HG02885 (cell line): ENCODE measurements at regions not wholly inside any gene's neighbourhood (a gene's known extent, or its start where the extent isn't known, plus 50 kb on each side); places are given as distances from the start of the nearest gene placed in this dataset.

Source experiments
- ATAC-seq: cut with Tn5 transposase; IDR thresholded peaks from one replicate; pipeline ENCODE4 v1.9.1; 2021; ENCODE audit warnings: mild to moderate bottlenecking; ENCODE audit not compliant: unreplicated experiment, poor library complexity

DNA sequence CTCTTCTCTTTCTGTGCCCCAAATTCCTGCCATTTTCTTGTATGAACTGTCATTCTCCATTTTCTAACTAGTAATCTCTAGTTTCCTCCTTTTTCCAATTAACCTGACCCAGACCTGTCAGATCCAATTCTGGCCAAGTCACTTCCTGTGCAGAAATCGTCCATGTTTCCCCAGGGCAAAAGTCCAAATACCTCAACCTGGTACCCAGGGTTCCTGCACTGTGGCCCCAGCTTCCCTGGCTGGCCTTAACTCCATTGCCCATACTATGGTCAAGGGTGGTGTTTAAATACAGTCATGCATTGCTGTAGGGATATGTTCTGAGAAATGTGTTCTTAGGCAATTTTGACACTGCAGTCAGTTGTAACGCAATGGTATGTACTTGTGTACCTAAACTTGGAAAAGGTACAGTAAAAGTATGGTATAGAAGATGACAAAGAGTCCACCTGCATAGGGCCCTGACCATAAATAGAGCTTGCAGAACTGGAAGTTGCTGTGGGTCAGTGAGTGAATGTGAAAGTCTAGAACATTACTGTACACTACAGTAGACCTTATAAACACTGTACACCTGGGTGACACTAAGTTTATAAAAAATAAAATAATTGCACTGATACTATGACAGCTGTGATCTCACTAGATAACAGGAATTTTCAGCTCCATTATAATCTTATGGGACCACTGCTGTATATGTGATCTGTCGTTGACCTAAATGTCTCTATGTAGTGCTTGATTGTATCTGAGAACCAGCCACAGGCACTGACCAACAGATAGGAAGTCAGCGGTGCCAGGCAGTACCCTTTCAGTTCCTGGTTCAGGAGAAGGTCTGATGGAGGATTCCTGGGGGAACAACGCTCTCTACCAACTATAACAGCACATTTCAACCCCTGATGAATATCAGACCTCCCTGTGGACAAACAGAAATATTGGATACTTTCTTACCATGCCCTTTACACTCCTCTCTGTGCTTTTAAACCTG lies 336.1 kb upstream of the PROK2 start:
- ATAC-seq: peak; percentile 93

- ATAC-seq: no peak
Observed at GRCh38 chr3:72120039-72120438, 335.1 kb upstream of the PROK2 start.

DNA sequence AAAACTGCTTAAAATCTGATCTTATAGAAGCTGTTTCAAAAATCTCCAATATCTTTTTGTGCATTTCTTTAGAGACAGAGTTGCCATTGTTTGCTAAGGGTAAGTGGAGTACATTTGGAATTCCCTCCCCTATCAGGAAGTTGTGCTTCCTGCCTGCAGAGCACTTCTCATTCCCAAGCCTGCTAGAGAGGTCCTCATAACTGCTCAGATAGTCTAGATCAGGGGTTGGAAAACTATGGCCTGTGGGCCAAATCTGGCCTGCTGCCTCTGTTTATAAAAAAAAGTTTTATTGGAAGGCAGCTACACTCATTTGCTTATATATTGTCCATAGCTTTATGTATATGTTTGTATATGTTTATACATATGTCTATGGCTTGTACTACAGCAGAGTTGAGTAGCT lies 333.7 kb upstream of the PROK2 start:
- no peak for ATAC-seq

DNA sequence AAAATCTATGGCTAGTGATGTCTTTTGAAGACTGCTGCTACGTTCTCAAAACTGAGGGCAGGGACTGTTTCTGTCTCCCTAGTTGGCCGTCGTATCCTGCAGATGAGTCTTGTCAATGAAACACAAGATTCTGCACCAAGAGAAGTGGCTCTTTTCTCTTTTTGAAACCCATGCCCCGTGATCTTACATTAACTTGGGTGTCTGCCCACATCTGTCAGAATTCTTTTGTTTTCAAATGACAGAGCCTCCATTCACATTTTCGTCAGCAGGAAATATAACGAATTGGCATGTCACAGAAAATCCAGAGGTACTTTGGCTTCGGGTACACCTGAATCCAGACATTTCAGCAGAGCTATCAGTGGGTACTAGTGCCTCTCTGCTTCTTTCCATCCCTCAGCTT lies 331.3 kb upstream of the PROK2 start:
- ATAC-seq: no peak

DNA sequence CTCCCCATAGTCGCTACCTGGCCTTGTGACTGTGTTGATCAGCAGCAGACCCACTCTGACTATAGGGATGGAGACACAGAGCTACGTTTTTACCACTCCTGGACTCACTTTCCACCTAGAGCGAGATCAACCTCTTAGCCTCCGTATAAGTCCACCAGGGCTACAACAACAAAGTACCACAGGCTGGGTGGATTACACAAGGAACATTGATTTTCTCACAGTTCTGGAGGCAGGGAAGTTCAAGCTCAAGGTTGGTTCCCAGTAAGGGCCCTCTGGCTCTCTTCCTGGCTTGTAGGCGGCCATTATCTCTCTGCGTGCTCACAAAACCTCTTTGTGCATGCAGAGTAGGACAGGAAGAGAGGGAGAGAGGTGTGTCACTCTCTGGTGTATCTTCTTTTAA lies 330.4 kb upstream of the PROK2 start:
- ATAC-seq: no peak

GRCh38 chr3:72114773-72115172 lies 329.8 kb upstream of the PROK2 start:
- no peak for ATAC-seq

DNA sequence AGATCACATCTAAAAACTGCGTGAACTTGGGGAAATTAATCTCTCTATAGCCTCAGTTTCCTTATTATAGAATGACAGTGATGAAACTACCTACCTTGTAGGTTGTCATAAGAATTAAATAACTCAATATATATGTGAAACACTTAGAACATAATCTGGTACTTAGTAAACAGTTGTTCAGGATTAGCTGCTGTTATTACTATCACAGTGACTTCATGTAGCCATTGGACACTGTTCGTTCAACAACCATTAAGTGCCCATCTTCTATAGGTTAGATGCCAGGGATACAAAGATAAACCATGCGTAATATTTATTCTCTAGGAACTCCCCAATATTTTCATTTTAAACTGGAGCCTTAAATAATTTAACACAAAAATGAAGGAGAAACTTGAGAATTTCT lies 329.0 kb upstream of the PROK2 start:
- ATAC-seq: no peak

GRCh38 chr3:72113564-72113963 lies 328.6 kb upstream of the PROK2 start:
- no peak for ATAC-seq

- ATAC-seq: no peak
Observed at GRCh38 chr3:72112435-72112834, 327.5 kb upstream of the PROK2 start.

- no peak for ATAC-seq
Observed at GRCh38 chr3:72111265-72112205, 326.6 kb upstream of the PROK2 start.

DNA sequence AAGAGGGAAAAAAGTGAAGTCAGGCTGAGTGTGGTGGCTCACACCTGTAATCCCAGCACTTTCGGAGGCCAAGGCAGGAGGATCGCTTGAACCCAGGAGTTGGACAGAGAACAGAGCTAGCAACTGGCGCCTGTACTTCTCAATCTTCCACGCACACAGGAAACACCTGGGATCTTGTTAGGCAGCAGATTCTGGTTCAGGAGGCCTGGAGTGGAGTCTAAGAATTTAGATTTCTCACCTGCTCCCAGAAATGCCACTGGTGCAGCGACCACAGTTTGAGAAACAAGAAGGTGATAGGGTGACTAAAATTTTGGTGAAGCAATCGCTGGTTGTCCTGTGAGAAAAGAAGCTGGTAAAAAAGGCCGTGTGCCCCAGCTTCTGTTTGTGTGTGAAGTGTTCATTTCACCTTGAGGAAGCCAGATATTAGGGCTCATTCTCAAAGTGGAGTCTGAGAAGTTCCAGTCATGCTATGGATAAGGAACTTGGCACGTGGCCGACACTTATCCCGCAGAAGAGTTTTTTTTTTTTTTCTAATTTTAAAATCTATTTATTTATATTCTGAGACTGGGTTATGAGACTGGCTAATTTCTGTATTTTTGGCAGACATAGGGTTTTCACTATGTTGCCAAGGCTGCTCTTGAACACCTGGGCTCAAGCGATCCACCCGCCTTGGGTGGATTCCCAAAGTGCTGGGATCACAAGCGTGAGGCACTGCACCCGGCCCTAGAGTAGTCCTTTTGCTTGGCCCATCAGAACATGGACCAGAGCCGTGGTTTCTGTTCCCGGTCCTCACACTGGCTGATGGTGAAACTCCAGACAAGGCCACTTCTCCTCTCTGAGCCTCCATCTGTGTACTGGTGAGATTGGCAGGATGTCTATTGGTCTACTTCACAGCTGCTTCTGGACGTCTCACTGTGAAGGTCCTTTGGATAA lies 324.6 kb upstream of the PROK2 start:
- no peak for ATAC-seq

DNA sequence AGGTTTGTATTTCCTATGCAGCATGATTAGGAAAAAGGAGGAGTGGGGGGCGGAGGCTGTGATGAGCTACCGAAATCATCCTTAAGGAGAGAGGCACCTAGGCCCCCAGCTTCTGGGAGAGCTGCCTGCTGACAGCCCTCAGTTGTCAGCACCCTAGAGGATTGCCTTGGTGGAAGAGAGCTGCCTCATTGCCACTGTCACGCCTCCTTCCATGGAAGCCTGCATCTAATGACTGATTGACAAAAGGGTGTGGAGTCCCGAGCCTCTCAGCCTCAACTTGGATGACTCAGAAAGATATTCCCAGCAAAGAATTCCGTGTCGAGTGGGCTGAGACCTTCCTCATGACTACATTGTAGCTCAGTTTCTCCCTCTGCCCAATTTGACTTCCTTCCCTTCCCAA lies 320.4 kb upstream of the PROK2 start:
- no peak for ATAC-seq

GRCh38 chr3:72102112-72102616 lies 317.2 kb upstream of the PROK2 start:
- ATAC-seq: peak; percentile 69

GRCh38 chr3:72101494-72101893 lies 316.5 kb upstream of the PROK2 start:
- no peak for ATAC-seq

GRCh38 chr3:72100601-72101187 lies 315.7 kb upstream of the PROK2 start:
- peak; percentile 65 for ATAC-seq

GRCh38 chr3:72100080-72100511 lies 315.1 kb upstream of the PROK2 start:
- no peak for ATAC-seq

DNA sequence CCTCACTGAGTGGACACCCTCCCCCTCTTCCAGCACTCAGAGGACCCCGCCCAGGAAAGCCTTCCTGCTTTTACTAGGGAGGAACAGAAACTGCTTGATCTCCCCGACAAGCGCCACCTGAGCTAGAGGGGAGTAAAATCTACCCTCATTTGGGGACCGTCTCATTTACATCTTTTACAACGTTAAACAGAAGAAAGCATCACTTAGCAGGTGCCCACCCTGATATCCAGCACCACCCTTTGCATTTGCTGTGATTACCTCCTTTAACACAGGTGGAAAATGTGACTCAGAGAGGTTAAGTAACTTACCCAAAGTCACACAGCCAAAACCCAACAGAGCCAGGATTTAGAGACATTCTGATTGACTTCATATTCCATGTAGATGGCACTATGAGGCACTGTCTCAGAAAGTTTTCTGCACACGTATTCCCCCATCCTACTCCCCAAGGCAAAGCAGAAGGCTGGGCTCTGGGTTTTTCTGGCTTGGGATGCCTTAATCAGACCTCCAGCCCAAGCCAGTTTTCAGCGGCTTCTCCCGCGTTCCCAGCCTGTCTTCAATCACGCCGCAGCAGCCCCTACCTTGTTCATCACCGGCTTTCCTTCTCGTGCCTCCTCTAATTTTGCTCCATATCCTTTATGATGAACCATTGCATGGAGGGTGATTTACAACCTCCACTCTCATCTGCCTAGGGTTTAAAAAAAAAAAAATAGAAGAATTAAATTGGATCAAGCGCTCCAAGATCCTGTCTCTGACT lies 314.6 kb upstream of the PROK2 start:
- no peak for ATAC-seq

DNA sequence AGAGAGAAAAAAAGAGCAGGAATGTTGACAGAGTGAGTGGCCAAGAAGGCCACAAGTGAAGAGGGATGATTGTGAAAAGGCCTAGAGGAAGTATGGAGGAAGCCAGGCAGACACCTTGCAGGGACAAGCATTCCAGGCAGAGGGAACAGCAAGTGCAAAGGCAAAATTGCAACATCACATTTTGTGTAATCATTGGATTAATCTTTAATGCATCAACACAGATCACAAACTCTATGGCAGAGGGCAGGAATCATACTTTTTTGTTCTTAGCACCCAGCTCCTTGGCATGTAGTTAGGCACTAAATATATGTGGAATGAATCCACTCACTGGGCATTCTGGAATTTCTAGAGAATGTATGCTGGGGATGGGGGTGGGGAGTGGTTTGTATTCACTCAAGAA lies 312.1 kb upstream of the PROK2 start:
- no peak for ATAC-seq

DNA sequence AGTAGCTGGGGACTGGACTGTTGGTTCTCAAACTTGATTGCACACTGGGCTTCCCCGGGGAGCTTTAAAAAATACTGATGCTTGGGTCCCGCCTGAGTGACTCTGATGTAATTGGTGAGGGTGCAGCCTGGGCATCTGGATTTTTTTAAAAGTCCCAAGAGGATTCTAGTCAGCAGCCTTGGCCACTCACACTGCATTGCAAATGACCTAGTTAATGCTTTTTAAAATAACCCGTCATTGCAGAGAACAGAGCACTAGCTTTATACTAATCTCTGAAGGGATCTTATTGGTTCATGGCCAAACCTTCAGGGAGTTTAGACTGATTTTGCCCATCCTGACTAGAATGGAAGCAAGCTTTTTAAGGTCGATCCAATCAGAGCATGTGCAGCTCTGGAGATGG lies 310.6 kb upstream of the PROK2 start:
- ATAC-seq: no peak
